Activated CD4-positive, alpha-beta T cell treated with anti-CD3 and anti-CD28 coated beads, Interleukin-2, Interleukin-4, amounts not matched to agents 100 ng/mL and 50 ng/mL, durations not matched to agents 16 hours and 8 hours (primary cell): ENCODE measurements at regions not wholly inside any gene's neighbourhood (a gene's known extent, or its start where the extent isn't known, plus 50 kb on each side); places are given as distances from the start of the nearest gene placed in this dataset.

ENCODE experiments used
- DNase-seq: peaks from one replicate; pipeline ENCODE4 v3.0.0-alpha.2; 2020; ENCODE audit warnings: low spot score

DNA sequence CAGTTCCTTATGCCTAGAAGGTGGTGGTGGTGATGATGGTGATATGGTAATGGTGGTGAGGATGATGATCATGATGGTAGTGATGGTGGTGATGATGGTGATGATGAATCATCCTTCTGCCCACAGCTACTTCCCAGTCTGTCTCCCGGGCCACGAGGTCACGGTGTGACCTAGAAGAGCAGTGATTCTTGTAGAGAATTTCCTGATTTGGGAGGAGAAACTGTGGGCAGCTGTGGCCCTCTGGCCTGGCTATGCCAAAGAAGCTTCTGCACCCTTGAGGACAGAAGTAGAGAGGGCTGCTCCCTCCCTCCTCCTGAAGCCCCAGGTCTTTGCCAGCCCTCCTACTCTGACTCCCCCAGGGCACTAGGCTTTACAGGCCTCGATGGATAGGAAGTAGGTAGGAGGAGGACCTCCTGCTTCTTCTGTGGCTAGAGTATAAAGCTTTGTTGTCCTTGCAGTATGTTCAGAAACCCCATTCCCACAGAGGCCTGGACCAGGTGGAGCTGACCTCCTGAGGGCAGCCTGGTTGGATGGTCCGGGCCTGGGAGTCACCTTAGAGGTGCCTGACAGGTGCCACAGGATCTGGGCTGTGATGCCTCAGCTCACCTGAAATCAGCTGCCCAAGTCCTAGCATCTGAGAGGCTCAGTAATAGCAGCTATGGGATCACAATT is 57.9 kb upstream of the EPAS1 start:
- DNase-seq: peak; percentile 53

DNA sequence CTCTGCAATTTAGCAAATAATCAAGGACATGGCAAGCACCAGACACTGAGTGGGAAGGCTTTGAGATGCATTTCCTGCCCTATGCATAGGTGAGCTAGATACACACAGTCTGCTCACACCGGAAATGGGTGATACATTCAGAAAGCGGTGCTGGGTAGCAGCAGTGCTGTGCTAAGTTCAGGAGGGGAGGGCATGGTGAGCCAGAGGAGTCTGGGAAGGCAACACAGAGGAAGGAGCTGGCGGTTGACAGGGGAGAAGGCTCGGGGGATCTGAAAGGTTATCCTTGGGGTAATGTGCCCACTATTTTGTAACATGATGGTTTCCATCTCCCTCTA is 57.4 kb upstream of the EPAS1 start:
- DNase-seq: peak; percentile 90

GRCh38 chr2:46241344-46241743 is 55.9 kb upstream of the EPAS1 start:
- peak; percentile 9 for DNase-seq

- no peak for DNase-seq
Observed at GRCh38 chr2:46245869-46246268, 51.3 kb upstream of the EPAS1 start.

DNA sequence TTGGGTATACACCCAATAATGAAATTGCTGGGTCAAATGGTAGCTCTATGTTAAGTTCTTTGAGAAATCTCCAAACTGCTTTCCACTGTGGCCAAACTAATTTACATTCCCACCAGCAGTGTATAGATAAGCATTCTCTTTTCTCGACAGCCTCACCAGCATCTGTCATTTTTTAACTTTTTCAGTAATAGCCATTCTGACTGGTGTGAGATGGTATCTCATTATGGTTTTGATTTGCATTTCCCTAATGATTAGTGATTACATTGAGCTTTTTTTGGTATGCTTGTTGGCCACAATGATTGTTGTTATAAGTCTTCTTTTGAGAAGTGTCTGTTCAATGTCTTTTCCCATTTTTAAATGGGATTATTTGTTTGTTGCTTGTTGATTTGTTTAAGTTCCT is 50.4 kb upstream of the EPAS1 start:
- DNase-seq: no peak
